T-helper 17 cell (primary cell): ENCODE measurements at regions not wholly inside any gene's neighbourhood (a gene's known extent, or its start where the extent isn't known, plus 50 kb on each side); places are given as distances from the start of the nearest gene placed in this dataset.
A peak's percentile ranks its signal among the peaks of the same experiment; 100 is the strongest.

Experiments
- ATAC-seq: fragments of 150-1000 bp; cut with Tn5 transposase; 2 replicates; pipeline ENCODE4 v1.10.0; 2021; ENCODE audit warnings: mild to moderate bottlenecking, moderate library complexity
- DNase-seq, 3 donors: peaks; one replicate each; pipeline versions ENCODE4 v3.0.0 to v3.0.0-alpha.2; 2020 to 2021
- H3K9me3 ChIP-seq: one replicate; pipeline ENCODE4 v1.7.0; 2013; ENCODE audit warnings: low read length, mild to moderate bottlenecking; ENCODE audit not compliant: control insufficient read depth, poor library complexity, severe bottlenecking
- H3K27ac Mint-ChIP-seq: one replicate; pipeline ENCODE4 v1.8.0; 2022; ENCODE audit warnings: mild to moderate bottlenecking, moderate library complexity, mixed read lengths
- H3K27me3 Mint-ChIP-seq: one replicate; pipeline ENCODE4 v1.8.0; 2022; ENCODE audit warnings: mixed read lengths
- H3K36me3 Mint-ChIP-seq: one replicate; pipeline ENCODE4 v1.8.0; 2022; ENCODE audit warnings: low read depth, mixed read lengths
- H3K4me1 Mint-ChIP-seq: one replicate; pipeline ENCODE4 v1.8.0; 2022; ENCODE audit warnings: mild to moderate bottlenecking, mixed read lengths
- H3K4me3 Mint-ChIP-seq: one replicate; pipeline ENCODE4 v1.8.0; 2022; ENCODE audit warnings: mild to moderate bottlenecking, moderate library complexity, mixed read lengths

DNA sequence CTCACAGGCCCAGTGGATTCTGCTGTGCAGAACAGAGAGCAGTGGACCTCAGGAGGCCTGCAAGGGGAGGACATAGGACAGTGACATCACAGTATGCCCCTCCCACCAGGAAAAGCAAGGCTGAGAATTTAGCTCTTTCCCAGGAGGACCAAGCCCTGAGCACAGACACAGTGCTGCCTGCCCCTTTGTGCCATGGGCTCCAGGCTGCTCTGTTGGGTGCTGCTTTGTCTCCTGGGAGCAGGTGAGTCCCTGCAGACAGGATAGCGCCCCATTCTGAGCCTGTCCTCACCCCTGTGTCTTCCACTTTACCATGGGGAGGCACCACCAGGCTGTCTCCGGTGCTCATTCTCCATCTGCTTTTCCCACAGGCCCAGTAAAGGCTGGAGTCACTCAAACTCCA is 63.0 kb upstream of the PRSS58 start:
- DNase-seq = no peak
- Mint-ChIP-seq H3K36me3 (peaks cover 3% of the 10 kb centered on the region), H3K27me3 (peaks cover 41% of the 10 kb centered on the region), H3K4me1 (peaks cover 18% of the 10 kb centered on the region), H3K4me3 (no peak overlapping the region), H3K27ac (peak overlapping the region; percentile 90)
- no peak for ATAC-seq
- no peaks in the 10 kb centered on the region for H3K9me3 ChIP-seq

DNA sequence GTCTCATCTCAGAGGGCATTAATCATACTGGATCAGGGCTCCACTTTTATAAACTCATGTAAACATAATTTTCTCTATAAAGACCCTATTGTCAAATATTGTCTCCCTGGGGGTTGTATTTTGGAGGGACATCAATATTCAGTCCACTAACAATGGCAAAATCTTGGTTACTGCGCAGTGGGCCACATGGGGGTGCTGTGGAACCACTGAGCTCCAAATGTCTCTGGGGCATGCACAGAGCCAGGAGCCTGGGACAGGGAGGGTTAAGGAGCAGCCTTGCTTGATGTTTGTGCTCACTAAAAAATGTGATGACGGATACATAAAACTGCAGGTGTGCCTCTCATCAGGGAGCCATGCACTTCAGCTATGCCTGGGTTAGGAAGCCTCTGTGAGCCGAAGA is 62.1 kb upstream of the PRSS58 start:
- no peak for DNase-seq
- peak; percentile 78 for ATAC-seq
- H3K27ac Mint-ChIP-seq = peak overlapping the region; percentile 90
- no peaks in the 10 kb centered on the region for H3K9me3 ChIP-seq
- H3K27me3 Mint-ChIP-seq = peaks cover 42% of the 10 kb centered on the region
- H3K36me3 Mint-ChIP-seq = peaks cover 3% of the 10 kb centered on the region
- H3K4me1 Mint-ChIP-seq = peaks cover 16% of the 10 kb centered on the region
- H3K4me3 Mint-ChIP-seq = peak overlapping the region; percentile 82

- ATAC-seq (no peak), DNase-seq (no peak)
- H3K36me3 Mint-ChIP-seq = peaks cover 2% of the 10 kb centered on the region
- H3K4me1 Mint-ChIP-seq = peaks cover 13% of the 10 kb centered on the region
- no peak overlapping the region for H3K4me3 Mint-ChIP-seq
- H3K9me3 ChIP-seq = no peaks in the 10 kb centered on the region
- peaks cover 61% of the 10 kb centered on the region for H3K27me3 Mint-ChIP-seq
- H3K27ac Mint-ChIP-seq = peak overlapping the region; percentile 79
These were observed 56.4 kb upstream of the PRSS58 start for GRCh38 chr7:142314281-142314680.

GRCh38 chr7:142313528-142313927 is 55.7 kb upstream of the PRSS58 start:
- H3K4me1 Mint-ChIP-seq = peaks cover 13% of the 10 kb centered on the region
- H3K27ac Mint-ChIP-seq = peak overlapping the region; percentile 79
- ATAC-seq = peak; percentile 79
- H3K9me3 ChIP-seq = no peaks in the 10 kb centered on the region
- peaks cover 69% of the 10 kb centered on the region for H3K27me3 Mint-ChIP-seq
- no peak for DNase-seq
- H3K36me3 Mint-ChIP-seq = peaks cover 2% of the 10 kb centered on the region
- H3K4me3 Mint-ChIP-seq = peak overlapping the region; percentile 31

DNA sequence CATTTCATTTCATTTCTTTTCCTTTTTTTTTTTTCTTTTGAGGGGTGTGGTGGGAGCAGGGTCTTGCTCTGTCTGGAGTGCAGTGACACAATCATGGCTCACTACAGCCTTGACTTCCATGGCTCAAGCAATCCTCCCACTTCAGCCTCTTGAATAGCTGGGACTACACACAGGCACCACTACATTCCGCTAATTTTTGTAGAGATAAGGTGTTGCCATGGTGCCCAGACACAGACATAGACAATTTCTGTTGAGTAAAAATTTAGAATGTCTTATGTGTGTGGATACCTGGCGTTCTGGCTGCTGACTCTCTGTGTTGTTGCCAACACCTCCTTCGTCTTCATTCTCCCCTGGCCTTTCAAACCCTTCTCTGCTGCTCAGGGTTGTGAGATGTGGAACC is 54.0 kb upstream of the PRSS58 start:
- no peak overlapping the region for H3K4me3 Mint-ChIP-seq
- H3K9me3 ChIP-seq = no peaks in the 10 kb centered on the region
- H3K36me3 Mint-ChIP-seq = peaks cover 2% of the 10 kb centered on the region
- DNase-seq = no peak
- ATAC-seq = no peak
- H3K27ac Mint-ChIP-seq = peak overlapping the region; percentile 79
- H3K4me1 Mint-ChIP-seq = peaks cover 15% of the 10 kb centered on the region
- peaks cover 66% of the 10 kb centered on the region for H3K27me3 Mint-ChIP-seq

DNA sequence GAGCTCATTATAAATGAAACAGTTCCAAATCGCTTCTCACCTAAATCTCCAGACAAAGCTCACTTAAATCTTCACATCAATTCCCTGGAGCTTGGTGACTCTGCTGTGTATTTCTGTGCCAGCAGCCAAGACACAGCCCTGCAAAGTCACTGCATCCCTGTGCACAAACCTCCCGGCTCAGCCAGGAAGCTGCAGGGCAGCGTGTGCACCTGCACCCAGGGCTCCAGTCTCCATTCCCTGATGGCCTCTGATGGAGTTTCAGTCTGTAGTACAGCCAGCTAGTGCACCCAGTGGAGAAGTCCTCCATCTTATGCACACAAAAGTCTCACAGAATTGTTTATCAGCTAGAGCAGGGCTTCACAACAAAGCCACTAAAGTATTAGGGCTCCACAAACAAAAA is 51.1 kb upstream of the PRSS58 start:
- Mint-ChIP-seq H3K27ac (no peak overlapping the region), H3K4me1 (peaks cover 18% of the 10 kb centered on the region), H3K36me3 (peaks cover 2% of the 10 kb centered on the region), H3K4me3 (no peak overlapping the region), H3K27me3 (peaks cover 72% of the 10 kb centered on the region)
- ATAC-seq = no peak
- H3K9me3 ChIP-seq = no peaks in the 10 kb centered on the region
- DNase-seq = no peak

DNA sequence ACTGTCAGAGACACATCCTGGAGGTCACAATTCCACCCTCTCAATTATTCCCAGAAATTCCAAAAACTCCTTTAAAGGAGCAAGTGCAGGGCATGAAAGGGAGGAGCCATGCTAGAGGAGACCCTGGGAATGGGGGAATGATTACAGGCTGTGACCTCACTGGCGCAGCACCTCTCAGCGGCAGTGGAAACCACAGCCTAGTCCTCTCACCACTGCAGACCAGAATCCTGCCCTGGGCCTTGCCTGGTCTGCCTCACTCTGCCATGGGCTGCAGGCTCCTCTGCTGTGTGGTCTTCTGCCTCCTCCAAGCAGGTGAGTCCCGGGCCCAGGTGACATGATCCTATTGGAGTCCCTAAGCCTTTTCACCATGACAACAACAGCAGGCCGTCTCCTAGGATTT is 50.5 kb upstream of the PRSS58 start:
- peaks cover 76% of the 10 kb centered on the region for H3K27me3 Mint-ChIP-seq
- no peak overlapping the region for H3K4me3 Mint-ChIP-seq
- H3K9me3 ChIP-seq = no peaks in the 10 kb centered on the region
- peaks cover 18% of the 10 kb centered on the region for H3K4me1 Mint-ChIP-seq
- H3K27ac Mint-ChIP-seq = no peak overlapping the region
- no peak for DNase-seq
- ATAC-seq = no peak
- H3K36me3 Mint-ChIP-seq = peaks cover 2% of the 10 kb centered on the region
